ENCODE measurements at regions not wholly inside any gene's neighbourhood (a gene's known extent, or its start where the extent isn't known, plus 50 kb on each side); places are given as distances from the start of the nearest gene placed in this dataset.

DNA sequence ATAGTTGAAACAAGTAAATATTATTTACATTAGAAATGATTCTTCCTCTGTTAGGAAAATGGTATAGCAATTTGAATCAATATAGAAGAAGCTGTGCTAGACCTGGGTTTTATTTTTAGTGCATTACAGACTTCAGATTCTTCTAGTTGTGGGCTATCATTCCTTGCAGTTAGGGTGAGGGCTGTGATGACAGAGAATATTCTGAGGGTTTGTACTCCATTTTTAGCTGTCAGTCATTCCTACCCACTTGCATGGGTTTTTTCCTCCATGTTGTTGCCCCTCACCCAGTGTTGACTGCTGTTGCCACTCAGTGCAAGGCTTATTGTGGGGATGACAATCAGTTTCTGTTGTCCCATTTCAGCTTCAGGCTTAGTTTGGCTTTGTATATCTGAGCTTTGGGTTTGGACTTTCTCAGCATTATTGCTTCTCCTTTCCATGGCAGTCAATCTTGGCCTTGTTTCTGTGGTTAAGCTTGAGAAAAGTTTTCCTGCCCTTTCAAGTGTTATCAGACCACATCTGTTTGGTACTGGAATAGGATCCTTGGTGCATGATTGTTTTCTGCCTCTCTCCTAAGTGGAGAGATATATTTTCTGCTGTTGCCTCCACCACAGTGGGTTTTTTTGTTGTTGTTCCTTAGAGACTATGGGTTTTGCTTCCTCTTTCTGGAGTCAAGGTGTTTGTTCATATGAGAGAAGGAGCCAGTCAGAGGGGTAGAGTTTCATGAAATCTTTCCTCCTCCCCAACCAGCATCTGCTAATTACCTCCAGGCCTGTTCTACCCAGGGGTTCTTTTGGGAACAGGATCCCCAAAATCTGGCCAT is 312.7 kb upstream of the CWC22 start:
- in situ Hi-C loops (cut with MboI; ENCODE audit: low pct_unique_long_range_greater_than_20kb, low sequenced_read_pairs, unreplicated experiment): no loop called here
- DNase-seq (ENCODE audit: low spot score): no peak
- TF ChIP-seq, protein P1, sequence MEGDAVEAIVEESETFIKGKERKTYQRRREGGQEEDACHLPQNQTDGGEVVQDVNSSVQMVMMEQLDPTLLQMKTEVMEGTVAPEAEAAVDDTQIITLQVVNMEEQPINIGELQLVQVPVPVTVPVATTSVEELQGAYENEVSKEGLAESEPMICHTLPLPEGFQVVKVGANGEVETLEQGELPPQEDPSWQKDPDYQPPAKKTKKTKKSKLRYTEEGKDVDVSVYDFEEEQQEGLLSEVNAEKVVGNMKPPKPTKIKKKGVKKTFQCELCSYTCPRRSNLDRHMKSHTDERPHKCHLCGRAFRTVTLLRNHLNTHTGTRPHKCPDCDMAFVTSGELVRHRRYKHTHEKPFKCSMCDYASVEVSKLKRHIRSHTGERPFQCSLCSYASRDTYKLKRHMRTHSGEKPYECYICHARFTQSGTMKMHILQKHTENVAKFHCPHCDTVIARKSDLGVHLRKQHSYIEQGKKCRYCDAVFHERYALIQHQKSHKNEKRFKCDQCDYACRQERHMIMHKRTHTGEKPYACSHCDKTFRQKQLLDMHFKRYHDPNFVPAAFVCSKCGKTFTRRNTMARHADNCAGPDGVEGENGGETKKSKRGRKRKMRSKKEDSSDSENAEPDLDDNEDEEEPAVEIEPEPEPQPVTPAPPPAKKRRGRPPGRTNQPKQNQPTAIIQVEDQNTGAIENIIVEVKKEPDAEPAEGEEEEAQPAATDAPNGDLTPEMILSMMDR (IDR thresholded peaks at IDR 0.05; ENCODE audit: extremely low read depth, insufficient read depth, missing control alignments): no peak

DNA sequence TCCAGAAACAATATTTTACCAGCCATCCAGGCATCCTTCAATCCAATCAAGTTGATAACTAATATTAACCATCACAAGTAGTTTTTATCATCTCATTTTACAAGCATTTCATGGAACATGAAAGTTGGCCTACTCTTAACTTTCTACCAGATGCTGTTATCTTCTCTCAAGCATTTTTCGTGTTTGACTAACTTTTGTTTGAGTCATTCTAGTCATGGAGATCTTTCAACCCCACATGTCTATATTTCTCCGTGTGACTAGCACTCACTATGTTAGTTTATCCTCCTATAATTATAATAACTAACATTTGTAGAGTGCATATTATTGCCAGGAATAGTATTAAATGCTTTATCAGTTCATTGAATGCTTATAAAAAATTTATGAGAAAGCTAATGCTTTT is 307.0 kb upstream of the CWC22 start:
- TF ChIP-seq, protein P1 (IDR thresholded peaks at IDR 0.05; ENCODE audit: extremely low read depth, insufficient read depth, missing control alignments): no peak
- no peak for DNase-seq (ENCODE audit: low spot score)
- in situ Hi-C loops (cut with MboI; ENCODE audit: low pct_unique_long_range_greater_than_20kb, low sequenced_read_pairs, unreplicated experiment): no loop called here

DNA sequence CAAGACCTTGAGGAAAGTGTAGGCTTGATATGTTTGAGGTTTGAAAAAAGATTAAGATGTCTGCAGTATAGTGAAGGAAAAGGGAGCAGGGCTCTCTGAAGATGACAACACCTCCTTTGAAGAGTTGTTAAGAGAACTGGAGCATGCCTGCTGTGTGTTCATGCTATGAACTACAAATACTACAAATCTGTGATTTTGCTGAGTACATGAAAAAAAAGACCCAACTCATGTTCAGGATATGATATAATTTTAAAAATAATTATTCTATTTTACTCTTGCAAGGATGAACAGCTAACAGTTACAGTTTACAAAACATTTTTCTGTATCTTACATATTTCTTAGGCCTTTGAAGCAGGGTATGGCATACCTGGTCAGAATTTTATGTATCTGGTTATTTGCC is 305.4 kb upstream of the CWC22 start:
- in situ Hi-C loops (cut with MboI; ENCODE audit: low pct_unique_long_range_greater_than_20kb, low sequenced_read_pairs, unreplicated experiment): no loop called here
- DNase-seq (ENCODE audit: low spot score): no peak
- TF ChIP-seq, protein P1 (IDR thresholded peaks at IDR 0.05; ENCODE audit: extremely low read depth, insufficient read depth, missing control alignments): no peak

DNA sequence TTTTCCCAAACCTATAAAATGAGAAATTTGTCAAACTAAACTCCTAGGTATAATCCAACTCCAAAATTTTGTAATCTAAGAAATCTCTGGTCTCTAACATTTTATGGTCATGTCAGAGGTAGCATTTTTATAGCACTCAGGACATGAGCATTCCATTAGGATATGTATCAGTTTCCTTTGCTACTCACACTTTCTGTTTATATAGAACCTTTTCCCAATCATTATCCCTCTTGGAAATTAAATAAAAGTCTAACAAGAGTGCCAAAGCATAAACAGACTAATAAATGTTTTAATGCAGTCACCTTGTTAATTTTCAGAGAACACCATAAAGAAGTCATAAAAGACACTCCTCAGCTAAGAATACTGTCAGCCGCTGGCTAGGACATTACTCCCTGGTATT is 300.0 kb upstream of the CWC22 start:
- no peak for DNase-seq (ENCODE audit: low spot score)
- TF ChIP-seq, protein P1 (IDR thresholded peaks at IDR 0.05; ENCODE audit: extremely low read depth, insufficient read depth, missing control alignments): no peak
- in situ Hi-C loops (cut with MboI; ENCODE audit: low pct_unique_long_range_greater_than_20kb, low sequenced_read_pairs, unreplicated experiment): no loop called here

DNA sequence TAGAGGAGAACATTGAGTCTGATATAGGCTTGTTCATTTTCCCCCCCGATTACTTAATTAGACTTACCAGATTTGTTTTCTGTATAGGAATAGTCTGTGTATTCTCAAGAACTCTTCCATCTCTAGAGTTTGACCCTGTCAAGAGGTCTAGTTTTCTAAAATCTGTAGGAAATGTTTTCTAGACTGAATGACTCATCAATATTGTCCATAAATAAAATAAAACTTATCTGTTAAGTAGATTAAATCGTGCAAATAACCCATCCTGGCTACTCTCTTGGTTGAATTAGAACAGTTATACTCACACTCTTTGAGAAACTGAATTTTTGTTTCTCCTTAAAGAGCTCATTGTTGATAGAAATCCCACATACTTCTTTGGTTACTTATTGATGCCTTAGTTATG is 299.2 kb upstream of the CWC22 start:
- in situ Hi-C loops (cut with MboI; ENCODE audit: low pct_unique_long_range_greater_than_20kb, low sequenced_read_pairs, unreplicated experiment): no loop called here
- TF ChIP-seq, protein P1 (IDR thresholded peaks at IDR 0.05; ENCODE audit: extremely low read depth, insufficient read depth, missing control alignments): no peak

GRCh38 chr2:180291552-180292421 is 284.7 kb upstream of the CWC22 start:
- in situ Hi-C loops (cut with MboI; ENCODE audit: low pct_unique_long_range_greater_than_20kb, low sequenced_read_pairs, unreplicated experiment): no loop called here

More for the DNA sequence above, 299.2 kb upstream of the CWC22 start:
- DNase-seq (ENCODE audit: low spot score): no peak

More at GRCh38 chr2:180291552-180292421, 284.7 kb upstream of the CWC22 start:
- TF ChIP-seq, protein P1 (IDR thresholded peaks at IDR 0.05; ENCODE audit: extremely low read depth, insufficient read depth, missing control alignments): no peak
- no peak for DNase-seq (ENCODE audit: low spot score)
